NCI-H460 (cell line): ENCODE measurements at regions not wholly inside any gene's neighbourhood (a gene's known extent, or its start where the extent isn't known, plus 50 kb on each side); places are given as distances from the start of the nearest gene placed in this dataset.
A peak's percentile ranks its signal among the peaks of the same experiment; 100 is the strongest.

Source experiments
- DNase-seq: peaks from one replicate; pipeline ENCODE4 v3.0.0-alpha.2; 2016; ENCODE audit warnings: low read depth; ENCODE audit errors: extremely low read depth
- small RNA-seq, 2 experiments: library from RNA; depleted of rRNA; stranded (forward); fragments of <200 nt; gene quantifications; one replicate each; pipeline ENCODE3, GENCODE V24; 2014

DNA sequence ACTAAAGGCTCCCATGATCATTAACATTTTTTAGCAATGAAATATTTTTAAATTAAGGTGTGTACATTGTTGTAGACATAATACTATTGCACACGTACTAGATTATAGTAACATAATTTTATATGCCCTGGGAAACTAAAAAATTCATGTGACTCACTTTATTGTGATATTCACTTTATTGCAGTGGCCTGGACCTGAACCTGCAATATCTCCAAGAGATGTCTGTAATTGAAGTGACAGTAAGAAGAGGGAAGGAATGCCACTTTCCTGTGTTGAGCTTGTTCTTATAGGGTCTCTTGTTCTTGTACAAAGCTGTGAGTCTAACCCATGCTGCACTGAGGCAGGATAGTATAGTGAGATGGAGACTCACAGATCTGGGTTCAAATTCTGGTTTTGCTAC, 66.9 kb upstream of the USP24 start:
- no peak for DNase-seq

DNA sequence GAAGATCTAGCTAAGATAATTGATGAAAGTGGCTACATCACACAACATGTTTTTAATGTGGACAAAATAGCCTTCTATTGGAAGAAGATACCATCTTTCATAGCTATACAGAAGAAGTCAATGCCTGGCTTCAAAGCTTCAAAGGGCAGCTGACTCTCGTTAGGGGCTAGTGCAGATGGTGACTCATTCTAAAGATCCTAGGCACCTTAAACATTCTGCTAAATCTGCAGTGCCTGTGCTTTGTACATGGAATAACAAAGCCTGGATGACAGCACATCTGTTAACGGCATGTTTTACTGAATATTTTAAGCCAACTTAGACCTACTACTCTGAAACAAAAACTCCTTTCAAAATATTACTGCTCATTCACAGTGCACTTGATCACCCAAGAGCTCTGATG, 65.6 kb upstream of the USP24 start:
- DNase-seq = no peak

GRCh38 chr1:55279627-55280026, 64.5 kb upstream of the USP24 start:
- no peak for DNase-seq

- DNase-seq = no peak
These were observed 63.2 kb upstream of the USP24 start for GRCh38 chr1:55278378-55278777.

- peak; percentile 69 for DNase-seq
These were observed 62.4 kb upstream of the USP24 start for GRCh38 chr1:55277377-55278130.

DNA sequence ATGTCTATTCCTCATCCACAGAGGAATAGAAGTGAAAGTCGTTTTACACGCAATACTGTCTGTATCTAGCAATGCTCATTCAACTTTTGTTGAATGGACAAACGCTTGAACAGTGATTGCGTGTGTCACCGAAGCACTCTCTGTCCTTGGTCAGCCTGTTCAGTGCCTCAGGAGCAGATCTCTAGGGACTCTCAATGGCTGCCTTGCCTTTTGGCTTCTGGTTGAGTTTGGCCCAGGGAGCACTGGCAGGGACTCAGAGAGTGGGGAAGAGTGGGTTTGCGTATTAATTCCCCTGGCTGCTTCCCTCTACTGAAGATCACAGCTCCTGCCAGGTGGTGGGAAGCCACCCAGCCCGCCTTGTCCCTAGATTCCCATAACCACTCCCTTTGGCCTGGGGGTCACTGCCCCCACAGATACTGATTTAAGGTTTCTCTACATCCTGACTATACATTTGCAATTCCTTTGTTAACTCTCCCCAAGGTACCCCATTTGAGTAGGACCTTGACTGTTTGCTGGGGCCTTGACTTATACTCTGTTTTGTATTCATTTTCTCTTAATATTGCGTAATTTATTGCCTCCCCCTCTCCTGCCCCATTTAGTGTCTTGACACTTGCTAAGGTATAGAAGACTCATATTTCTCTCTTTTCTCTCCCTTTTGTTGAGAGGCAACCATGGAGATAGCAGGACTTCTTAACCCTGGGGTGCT, 61.7 kb upstream of the USP24 start:
- no peak for DNase-seq

DNA sequence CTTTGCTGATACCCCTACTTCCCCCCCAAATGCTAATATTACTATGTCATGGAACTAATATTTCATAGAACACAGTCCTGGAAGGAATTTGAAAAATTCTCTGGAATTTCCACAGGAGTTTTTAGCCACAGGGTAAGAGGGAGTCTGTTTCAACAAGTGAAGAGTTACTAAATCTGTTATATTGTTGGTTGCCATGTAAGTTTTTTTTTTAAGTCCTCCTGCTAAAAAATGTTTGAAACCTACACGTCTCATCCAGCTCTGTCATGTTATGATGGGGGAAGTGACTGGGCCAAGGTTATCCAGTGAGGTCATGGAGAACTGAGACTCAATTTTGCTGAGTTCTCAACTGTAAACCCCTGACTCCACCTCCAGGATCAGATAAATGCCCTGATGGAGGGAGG, 60.8 kb upstream of the USP24 start:
- no peak for DNase-seq

DNA sequence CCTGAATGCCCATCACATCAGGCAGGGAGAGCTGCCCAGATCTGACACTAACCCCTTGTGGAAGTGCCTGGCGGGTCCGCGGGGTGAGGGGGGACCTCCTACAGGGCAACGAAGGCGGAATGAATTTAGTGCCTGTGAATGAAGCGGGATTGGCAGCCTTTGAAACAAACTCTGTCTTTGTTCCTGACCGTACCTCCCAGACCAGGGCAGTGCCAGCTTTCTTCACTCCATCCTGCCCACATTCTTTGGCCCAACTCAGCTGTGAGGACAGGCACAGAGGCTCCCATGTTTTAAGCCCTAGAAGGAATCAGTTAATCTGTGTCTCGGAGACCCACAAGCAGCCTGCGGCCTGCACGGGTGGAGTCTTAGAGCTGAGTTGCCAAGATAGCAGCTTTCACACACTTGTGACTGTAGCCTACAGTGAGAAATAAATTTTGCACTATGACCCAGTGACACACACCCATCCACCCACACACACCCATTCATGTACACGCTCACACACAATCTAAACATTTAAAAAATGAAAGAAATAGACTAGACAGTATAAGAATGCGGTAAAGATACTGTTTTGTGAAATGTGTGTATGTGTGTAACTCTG, 60.1 kb upstream of the USP24 start:
- DNase-seq = no peak

- no peak for DNase-seq
These were observed 57.8 kb upstream of the USP24 start for GRCh38 chr1:55272994-55273393.

Small RNA genes in the stretch of these regions (small RNA-seq; reads per million reads assigned to genes)
- gene RF00019 (0 reads per million in 2 experiments), gene RNU6-830P (0 reads per million in 2 experiments)
